Endothelial cell (in vitro differentiated cells): ENCODE measurements at regions not wholly inside any gene's neighbourhood (a gene's known extent, or its start where the extent isn't known, plus 50 kb on each side); places are given as distances from the start of the nearest gene placed in this dataset.

Experiments used
- DNase-seq: peaks from one replicate; pipeline ENCODE4 v3.0.0; 2021; ENCODE audit warnings: low spot score
- H3K27ac Mint-ChIP-seq: one replicate; pipeline ENCODE4 v1.8.0; 2021; ENCODE audit warnings: mixed read lengths, inconsistent platforms; ENCODE audit not compliant: unreplicated experiment
- H3K27me3 Mint-ChIP-seq: one replicate; pipeline ENCODE4 v1.8.0; 2021; ENCODE audit warnings: mild to moderate bottlenecking, moderate library complexity, mixed read lengths, inconsistent platforms; ENCODE audit not compliant: unreplicated experiment
- H3K36me3 Mint-ChIP-seq: one replicate; pipeline ENCODE4 v1.8.0; 2021; ENCODE audit warnings: mild to moderate bottlenecking, low read depth, mixed read lengths, inconsistent platforms; ENCODE audit not compliant: unreplicated experiment
- H3K4me1 Mint-ChIP-seq: one replicate; pipeline ENCODE4 v1.8.0; 2021; ENCODE audit warnings: mild to moderate bottlenecking, mixed read lengths, inconsistent platforms; ENCODE audit not compliant: unreplicated experiment
- H3K4me3 Mint-ChIP-seq: one replicate; pipeline ENCODE4 v1.8.0; 2021; ENCODE audit warnings: mild to moderate bottlenecking, mixed read lengths, inconsistent platforms; ENCODE audit not compliant: unreplicated experiment
- H3K9me3 Mint-ChIP-seq: one replicate; pipeline ENCODE4 v1.8.0; 2021; ENCODE audit warnings: mixed read lengths, inconsistent platforms; ENCODE audit not compliant: unreplicated experiment
- TF ChIP-seq, protein P1 (sequence below): fragments of 200-600 bp; sonication (generic); IDR thresholded peaks from one replicate; pipeline ENCODE4 v1.5.0; 2021; ENCODE audit warnings: antibody characterized with exemption; ENCODE audit not compliant: unreplicated experiment

DNA sequence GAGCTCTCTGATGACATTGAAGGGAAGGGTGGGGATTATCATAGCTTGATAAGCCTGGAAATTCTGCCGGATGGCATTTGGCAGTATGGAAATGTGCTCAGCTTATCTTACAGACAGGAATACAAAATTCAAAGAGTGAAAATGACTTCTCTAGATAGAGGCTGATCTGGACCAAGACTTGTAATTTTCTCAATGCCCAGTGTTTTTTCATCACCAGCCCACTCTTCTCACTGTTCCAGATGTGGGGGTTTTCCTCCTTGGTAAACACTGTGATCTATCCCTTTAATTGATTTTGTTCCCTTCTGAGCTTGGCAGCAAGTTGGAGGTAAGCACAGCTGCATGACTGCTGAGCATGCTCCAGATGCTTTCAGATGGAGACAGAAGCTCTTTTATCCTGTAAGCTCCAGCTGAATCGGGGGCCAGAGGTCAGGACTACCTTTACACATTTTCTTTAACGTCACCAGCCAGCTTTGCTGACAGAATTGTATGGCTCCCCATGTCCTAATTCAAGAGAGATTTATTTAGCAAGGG lies 287.4 kb upstream of the TCF4 start:
- no peaks in the 10 kb centered on the region for H3K36me3 Mint-ChIP-seq
- no peak overlapping the region for H3K4me3 Mint-ChIP-seq
- H3K27me3 Mint-ChIP-seq: no peaks in the 10 kb centered on the region
- TF ChIP-seq, protein P1, sequence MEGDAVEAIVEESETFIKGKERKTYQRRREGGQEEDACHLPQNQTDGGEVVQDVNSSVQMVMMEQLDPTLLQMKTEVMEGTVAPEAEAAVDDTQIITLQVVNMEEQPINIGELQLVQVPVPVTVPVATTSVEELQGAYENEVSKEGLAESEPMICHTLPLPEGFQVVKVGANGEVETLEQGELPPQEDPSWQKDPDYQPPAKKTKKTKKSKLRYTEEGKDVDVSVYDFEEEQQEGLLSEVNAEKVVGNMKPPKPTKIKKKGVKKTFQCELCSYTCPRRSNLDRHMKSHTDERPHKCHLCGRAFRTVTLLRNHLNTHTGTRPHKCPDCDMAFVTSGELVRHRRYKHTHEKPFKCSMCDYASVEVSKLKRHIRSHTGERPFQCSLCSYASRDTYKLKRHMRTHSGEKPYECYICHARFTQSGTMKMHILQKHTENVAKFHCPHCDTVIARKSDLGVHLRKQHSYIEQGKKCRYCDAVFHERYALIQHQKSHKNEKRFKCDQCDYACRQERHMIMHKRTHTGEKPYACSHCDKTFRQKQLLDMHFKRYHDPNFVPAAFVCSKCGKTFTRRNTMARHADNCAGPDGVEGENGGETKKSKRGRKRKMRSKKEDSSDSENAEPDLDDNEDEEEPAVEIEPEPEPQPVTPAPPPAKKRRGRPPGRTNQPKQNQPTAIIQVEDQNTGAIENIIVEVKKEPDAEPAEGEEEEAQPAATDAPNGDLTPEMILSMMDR: no peak
- H3K9me3 Mint-ChIP-seq: no peaks in the 10 kb centered on the region
- no peak overlapping the region for H3K27ac Mint-ChIP-seq
- H3K4me1 Mint-ChIP-seq: no peaks in the 10 kb centered on the region
- no peak for DNase-seq

DNA sequence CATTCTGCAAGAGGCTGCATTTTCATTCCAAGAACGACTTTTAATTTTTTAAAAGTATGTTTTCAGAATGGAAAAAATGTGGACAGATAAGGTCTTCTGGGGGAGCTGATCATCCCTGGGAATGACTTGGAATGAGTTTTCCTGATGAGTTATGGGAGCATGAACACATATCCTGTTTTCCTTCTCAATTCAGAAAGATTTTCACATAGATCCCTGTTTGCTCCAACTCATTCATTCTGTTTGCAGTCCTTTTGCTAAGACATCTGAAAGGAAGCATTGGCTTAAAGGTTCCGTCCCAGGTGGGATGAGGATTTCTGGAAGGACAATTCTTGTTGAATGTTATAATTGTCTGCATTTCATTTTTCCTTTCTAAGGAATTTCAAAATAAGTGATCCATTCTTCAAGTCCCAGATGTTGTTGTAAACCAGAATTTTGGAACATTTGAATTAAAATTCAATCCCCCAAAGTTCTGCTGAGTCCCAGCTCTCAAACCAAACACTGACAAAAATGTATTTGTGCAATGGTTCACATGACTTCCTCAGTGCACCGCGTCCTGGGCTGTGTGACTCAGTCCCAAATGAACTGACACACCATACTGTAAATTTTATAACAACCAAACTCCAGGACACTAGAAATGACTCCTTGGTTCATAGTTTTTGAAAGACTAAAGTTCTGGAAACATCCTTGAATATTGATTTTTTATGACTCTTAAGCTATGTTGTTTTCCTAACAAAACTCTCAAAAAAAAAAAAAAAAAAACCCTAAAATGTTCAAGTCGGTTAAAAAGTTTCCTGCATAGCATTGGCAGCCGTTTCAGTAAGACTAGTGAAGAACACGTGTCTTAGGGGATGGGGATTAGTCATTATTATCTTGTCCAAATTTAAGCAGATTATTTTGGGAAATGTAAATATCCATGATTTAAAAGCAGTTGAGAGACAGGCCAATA lies 281.8 kb upstream of the TCF4 start:
- TF ChIP-seq, protein P1: no peak
- no peaks in the 10 kb centered on the region for H3K9me3 Mint-ChIP-seq
- H3K4me3 Mint-ChIP-seq: no peak overlapping the region
- DNase-seq: no peak
- H3K27me3 Mint-ChIP-seq: no peaks in the 10 kb centered on the region
- peaks cover 3% of the 10 kb centered on the region for H3K4me1 Mint-ChIP-seq
- H3K27ac Mint-ChIP-seq: no peak overlapping the region
- no peaks in the 10 kb centered on the region for H3K36me3 Mint-ChIP-seq

DNA sequence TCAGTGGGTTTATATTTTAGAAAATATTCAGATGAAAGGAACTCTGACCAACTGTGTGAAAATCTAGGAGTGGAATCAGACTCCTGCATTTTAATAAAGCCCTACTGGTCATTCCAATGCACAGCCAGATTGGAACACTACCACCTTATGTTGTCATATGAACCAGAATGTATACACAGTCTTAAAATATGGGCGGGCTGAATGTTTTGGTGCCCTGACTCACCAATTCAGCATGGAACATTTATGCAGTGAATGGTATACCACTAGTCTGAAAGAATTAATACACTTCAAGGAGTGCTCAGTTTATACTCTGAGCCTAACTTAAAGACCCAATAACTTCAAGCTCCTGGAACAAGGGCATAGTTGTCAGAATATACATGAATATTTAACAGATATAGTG lies 280.9 kb upstream of the TCF4 start:
- Mint-ChIP-seq H3K27ac (no peak overlapping the region), H3K36me3 (no peaks in the 10 kb centered on the region), H3K9me3 (no peaks in the 10 kb centered on the region), H3K4me3 (no peak overlapping the region), H3K4me1 (peaks cover 3% of the 10 kb centered on the region), H3K27me3 (no peaks in the 10 kb centered on the region)
- TF ChIP-seq, protein P1: no peak
- DNase-seq: no peak

DNA sequence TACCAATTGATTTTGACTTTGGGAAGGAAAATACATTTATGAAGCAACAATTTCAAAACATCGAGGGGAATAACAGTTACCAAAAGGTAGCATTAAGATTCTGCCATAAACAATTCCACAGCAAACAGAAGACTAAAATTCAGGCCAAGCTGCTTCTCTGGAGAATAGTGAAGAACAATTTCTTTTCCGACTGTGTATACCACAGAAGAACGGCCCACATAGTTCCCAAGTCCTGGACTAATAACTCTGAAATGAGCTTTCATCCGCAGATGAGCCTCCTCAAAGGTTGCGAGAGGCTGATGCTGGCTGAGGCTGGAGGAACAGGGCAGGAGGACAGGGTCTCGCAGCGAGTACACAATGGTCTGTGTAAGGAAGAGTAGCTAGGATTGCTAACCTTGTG lies 278.9 kb upstream of the TCF4 start:
- Mint-ChIP-seq H3K4me3 (no peak overlapping the region), H3K4me1 (peaks cover 3% of the 10 kb centered on the region), H3K27ac (no peak overlapping the region), H3K9me3 (no peaks in the 10 kb centered on the region), H3K36me3 (no peaks in the 10 kb centered on the region), H3K27me3 (no peaks in the 10 kb centered on the region)
- TF ChIP-seq, protein P1: no peak
- DNase-seq: no peak

DNA sequence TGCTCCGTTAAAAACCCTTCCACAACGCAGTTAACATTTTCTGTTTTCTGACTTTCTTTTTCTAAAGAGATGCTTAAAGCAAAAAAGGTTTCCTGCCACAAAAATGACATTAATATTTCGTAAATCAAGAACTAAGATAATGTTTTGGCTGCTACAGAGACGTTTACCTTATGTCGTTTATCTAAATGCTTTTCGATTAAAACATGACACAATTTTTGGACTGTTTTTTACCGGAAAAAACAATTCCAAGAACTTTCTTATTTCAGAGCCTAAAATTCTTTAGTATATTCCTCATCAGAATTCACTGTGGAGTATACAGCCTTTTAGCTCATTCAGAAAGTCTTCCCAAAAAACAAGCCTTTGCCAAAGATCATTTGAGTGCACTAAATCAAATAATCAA lies 278.0 kb upstream of the TCF4 start:
- Mint-ChIP-seq H3K4me1 (peaks cover 6% of the 10 kb centered on the region), H3K36me3 (no peaks in the 10 kb centered on the region), H3K27ac (no peak overlapping the region)

More for the DNA sequence above, 278.0 kb upstream of the TCF4 start:
- Mint-ChIP-seq H3K9me3 (no peaks in the 10 kb centered on the region), H3K4me3 (no peak overlapping the region), H3K27me3 (no peaks in the 10 kb centered on the region)
- DNase-seq: no peak
- TF ChIP-seq, protein P1: no peak
